Stimulated activated CD8-positive, alpha-beta memory T cell treated with anti-CD3 and anti-CD28 coated beads, Interleukin-2, amount 100 ng/mL, for 48 hours (primary cell): ENCODE measurements at regions not wholly inside any gene's neighbourhood (a gene's known extent, or its start where the extent isn't known, plus 50 kb on each side); places are given as distances from the start of the nearest gene placed in this dataset.

Experiments
- DNase-seq, 2 donors: peaks; one replicate each; pipeline ENCODE4 v3.0.0-alpha.2; 2020; ENCODE audit warnings: low read depth in 2 of 2

- DNase-seq = no peak
Measured at GRCh38 chr15:38176155-38176554, 76.5 kb upstream of the SPRED1 start.

GRCh38 chr15:38176691-38177090 is 75.9 kb upstream of the SPRED1 start:
- DNase-seq = no peak

- no peak for DNase-seq
Measured at GRCh38 chr15:38182900-38183299, 69.7 kb upstream of the SPRED1 start.

- no peak for DNase-seq
Measured at GRCh38 chr15:38186507-38186906, 66.1 kb upstream of the SPRED1 start.

- DNase-seq = no peak
Measured at GRCh38 chr15:38187630-38188313, 64.9 kb upstream of the SPRED1 start.

GRCh38 chr15:38189671-38190295 is 62.9 kb upstream of the SPRED1 start:
- DNase-seq = no peak

- no peak for DNase-seq
Measured at GRCh38 chr15:38190501-38190900, 62.1 kb upstream of the SPRED1 start.

- no peak for DNase-seq
Measured at GRCh38 chr15:38192496-38192895, 60.1 kb upstream of the SPRED1 start.

GRCh38 chr15:38193496-38193895 is 59.1 kb upstream of the SPRED1 start:
- no peak for DNase-seq

GRCh38 chr15:38195191-38195901 is 57.3 kb upstream of the SPRED1 start:
- no peak for DNase-seq

GRCh38 chr15:38196076-38196475 is 56.6 kb upstream of the SPRED1 start:
- DNase-seq = no peak

- no peak for DNase-seq
Measured at GRCh38 chr15:38197553-38197952, 55.1 kb upstream of the SPRED1 start.

GRCh38 chr15:38201714-38202113 is 50.9 kb upstream of the SPRED1 start:
- no peak for DNase-seq

- DNase-seq = no peak
Measured at GRCh38 chr15:38202361-38202760, 50.3 kb upstream of the SPRED1 start.
